ENCODE measurements at regions not wholly inside any gene's neighbourhood (a gene's known extent, or its start where the extent isn't known, plus 50 kb on each side); places are given as distances from the start of the nearest gene placed in this dataset.
A peak's percentile ranks its signal among the peaks of the same experiment; 100 is the strongest.

DNA sequence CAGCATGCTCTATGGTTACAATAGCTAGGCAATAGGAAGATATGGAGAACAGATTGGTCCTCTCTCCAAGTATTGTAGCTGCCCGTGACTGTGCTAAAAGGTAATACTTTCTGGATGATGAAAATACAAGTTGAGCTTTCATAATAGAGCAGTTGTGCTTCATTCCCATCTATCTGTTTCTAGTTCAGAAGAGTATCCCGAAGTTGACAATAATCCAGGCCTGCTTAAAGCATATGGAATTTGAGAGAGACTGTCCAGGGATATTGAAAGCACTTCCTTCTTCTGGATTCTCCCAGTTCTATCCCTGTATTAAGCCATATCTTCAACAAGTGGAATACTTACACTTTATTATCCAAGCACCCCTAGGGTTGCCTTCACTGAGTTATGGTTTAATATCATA, 350.4 kb downstream of the EFNA5 start (continued):
- TF ChIP-seq ZNF521 (tag by site-specific recombination; IDR thresholded peaks at IDR 0.05) (no peak), WT1 (tag by site-specific recombination; IDR thresholded peaks at IDR 0.05) (no peak), ZNF175 (tag by site-specific recombination; IDR thresholded peaks at IDR 0.05) (no peak), ZNF157 (tag by site-specific recombination; IDR thresholded peaks at IDR 0.05) (no peak), ZNF23 (tag by site-specific recombination; IDR thresholded peaks at IDR 0.05; ENCODE audit: borderline replicate concordance) (no peak), ZBTB7A (tag by site-specific recombination; IDR thresholded peaks at IDR 0.05; ENCODE audit: low read depth) (no peak)

DNA sequence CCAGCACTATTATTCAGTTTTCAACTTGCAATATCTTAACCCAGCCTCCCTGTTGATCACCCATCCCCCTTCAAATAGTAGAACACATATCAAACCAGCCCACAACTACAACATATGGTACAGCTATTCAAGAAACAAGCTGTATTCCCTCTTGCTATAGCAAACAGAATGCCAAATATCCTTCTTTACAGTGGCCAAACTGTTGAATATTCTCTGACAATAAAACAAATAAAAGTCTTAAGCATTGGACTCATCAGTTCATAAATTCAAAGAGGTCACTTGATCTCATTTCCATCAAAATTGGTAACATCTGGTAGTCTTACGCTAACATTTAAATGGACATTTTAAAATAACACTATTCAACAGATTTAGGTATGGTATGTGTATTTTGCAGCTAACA, 350.8 kb downstream of the EFNA5 start:
- Histone ChIP-seq H3K36me3 (ENCODE audit: control insufficient read depth in 2 of 2, insufficient read depth in 1 of 2, low read length in 2 of 2) (no peaks in the 10 kb centered on the region), H3K27ac (ENCODE audit: extremely low read depth, low read depth, low read length) (no peak overlapping the region), H3K9me3 (ENCODE audit: control insufficient read depth, insufficient read depth, low read depth, low read length) (no peaks in the 10 kb centered on the region), H3K4me3 (ENCODE audit: low read depth, low read length) (no peak overlapping the region), H3K4me1 (ENCODE audit: control insufficient read depth, insufficient read depth, low read length) (peaks cover 6% of the 10 kb centered on the region)
- TF ChIP-seq ZNF654 (tag by site-specific recombination; IDR thresholded peaks at IDR 0.05; ENCODE audit: low read depth): no peak
- TF ChIP-seq ZNF214 (tag by site-specific recombination; IDR thresholded peaks at IDR 0.05; ENCODE audit: borderline replicate concordance): no peak
- 0 out of 2 replicates have a peak, but pooled peaks have one; percentile 12 for TF ChIP-seq SCRT1 (tag by site-specific recombination; IDR thresholded peaks at IDR 0.05; ENCODE audit: borderline replicate concordance)
- no peak for TF ChIP-seq ZNF768 (tag by site-specific recombination; IDR thresholded peaks at IDR 0.05)
- TF ChIP-seq ZNF510 (tag by site-specific recombination; IDR thresholded peaks at IDR 0.05; ENCODE audit: insufficient replicate concordance): no peak
- TF ChIP-seq SP2 (tag by site-specific recombination; IDR thresholded peaks at IDR 0.05): no peak
- no peak for TF ChIP-seq REPIN1 (tag by site-specific recombination; IDR thresholded peaks at IDR 0.05; ENCODE audit: low read depth)
- no peak for TF ChIP-seq YY1 (tag by site-specific recombination; IDR thresholded peaks at IDR 0.05)
- ChIA-PET POLR2A (no interaction called here), CTCF (no interaction called here)

DNA sequence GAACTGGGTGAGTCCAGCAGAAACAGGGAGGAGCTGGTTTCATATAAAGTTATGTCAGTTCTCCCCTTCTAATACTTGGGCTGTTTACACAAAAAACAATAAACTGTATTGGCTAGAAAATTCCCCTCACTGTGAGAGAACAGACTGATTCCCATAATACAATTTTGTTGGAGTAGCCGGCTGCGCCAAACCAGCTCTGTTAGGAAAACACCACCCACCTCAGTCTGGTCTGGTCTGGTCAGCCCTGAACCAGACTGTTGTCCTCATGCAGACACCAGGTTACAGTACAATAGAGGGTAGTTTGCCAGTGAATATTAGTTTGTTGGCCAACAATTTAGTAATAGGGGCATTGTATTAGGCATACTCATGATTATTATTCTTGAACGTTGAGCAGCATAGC, 356.4 kb downstream of the EFNA5 start:
- TF ChIP-seq, protein P1, sequence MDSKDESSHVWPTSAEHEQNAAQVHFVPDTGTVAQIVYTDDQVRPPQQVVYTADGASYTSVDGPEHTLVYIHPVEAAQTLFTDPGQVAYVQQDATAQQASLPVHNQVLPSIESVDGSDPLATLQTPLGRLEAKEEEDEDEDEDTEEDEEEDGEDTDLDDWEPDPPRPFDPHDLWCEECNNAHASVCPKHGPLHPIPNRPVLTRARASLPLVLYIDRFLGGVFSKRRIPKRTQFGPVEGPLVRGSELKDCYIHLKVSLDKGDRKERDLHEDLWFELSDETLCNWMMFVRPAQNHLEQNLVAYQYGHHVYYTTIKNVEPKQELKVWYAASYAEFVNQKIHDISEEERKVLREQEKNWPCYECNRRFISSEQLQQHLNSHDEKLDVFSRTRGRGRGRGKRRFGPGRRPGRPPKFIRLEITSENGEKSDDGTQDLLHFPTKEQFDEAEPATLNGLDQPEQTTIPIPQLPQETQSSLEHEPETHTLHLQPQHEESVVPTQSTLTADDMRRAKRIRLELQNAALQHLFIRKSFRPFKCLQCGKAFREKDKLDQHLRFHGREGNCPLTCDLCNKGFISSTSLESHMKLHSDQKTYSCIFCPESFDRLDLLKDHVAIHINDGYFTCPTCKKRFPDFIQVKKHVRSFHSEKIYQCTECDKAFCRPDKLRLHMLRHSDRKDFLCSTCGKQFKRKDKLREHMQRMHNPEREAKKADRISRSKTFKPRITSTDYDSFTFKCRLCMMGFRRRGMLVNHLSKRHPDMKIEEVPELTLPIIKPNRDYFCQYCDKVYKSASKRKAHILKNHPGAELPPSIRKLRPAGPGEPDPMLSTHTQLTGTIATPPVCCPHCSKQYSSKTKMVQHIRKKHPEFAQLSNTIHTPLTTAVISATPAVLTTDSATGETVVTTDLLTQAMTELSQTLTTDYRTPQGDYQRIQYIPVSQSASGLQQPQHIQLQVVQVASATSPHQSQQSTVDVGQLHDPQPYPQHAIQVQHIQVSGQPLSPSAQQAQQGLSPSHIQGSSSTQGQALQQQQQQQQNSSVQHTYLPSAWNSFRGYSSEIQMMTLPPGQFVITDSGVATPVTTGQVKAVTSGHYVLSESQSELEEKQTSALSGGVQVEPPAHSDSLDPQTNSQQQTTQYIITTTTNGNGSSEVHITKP (tag by site-specific recombination; IDR thresholded peaks at IDR 0.05): peak; percentile 59; the same call in 1 of the 2 replicates
- TF ChIP-seq ZNF248 (tag by site-specific recombination; IDR thresholded peaks at IDR 0.05): no peak
- Histone ChIP-seq H3K4me3 (ENCODE audit: low read depth, low read length) (no peak overlapping the region), H3K9me3 (ENCODE audit: control insufficient read depth, insufficient read depth, low read depth, low read length) (no peaks in the 10 kb centered on the region), H3K4me1 (ENCODE audit: control insufficient read depth, insufficient read depth, low read length) (no peaks in the 10 kb centered on the region), H3K36me3 (ENCODE audit: control insufficient read depth in 2 of 2, insufficient read depth in 1 of 2, low read length in 2 of 2) (no peaks in the 10 kb centered on the region), H3K27ac (ENCODE audit: extremely low read depth, low read depth, low read length) (no peak overlapping the region)
- POLR2A ChIA-PET: no interaction called here
- CTCF ChIA-PET: no interaction called here

DNA sequence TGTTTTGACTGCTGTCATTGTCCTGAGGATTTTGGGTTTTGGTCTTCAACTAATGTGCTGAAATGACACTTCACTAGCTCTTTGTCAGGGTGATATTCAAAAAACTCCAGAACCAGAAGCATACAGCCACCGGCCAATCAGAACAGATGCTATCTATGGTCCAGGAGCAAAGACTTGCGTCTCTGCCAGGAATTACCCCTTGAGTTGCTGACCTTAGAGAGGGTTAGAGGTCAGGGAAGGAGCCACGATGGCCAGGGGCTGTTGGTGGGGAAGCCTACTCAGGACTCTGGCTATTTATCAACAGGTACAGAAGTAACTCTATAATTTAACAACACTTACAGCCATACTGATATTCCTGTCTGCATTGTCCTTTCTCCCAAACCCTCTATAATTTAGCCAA, 356.8 kb downstream of the EFNA5 start:
- Histone ChIP-seq H3K9me3 (ENCODE audit: control insufficient read depth, insufficient read depth, low read depth, low read length) (no peaks in the 10 kb centered on the region), H3K4me1 (ENCODE audit: control insufficient read depth, insufficient read depth, low read length) (no peaks in the 10 kb centered on the region), H3K36me3 (ENCODE audit: control insufficient read depth in 2 of 2, insufficient read depth in 1 of 2, low read length in 2 of 2) (no peaks in the 10 kb centered on the region), H3K4me3 (ENCODE audit: low read depth, low read length) (no peak overlapping the region), H3K27ac (ENCODE audit: extremely low read depth, low read depth, low read length) (no peak overlapping the region)
- ChIA-PET POLR2A (no interaction called here), CTCF (no interaction called here)
- no peak for TF ChIP-seq ZNF747 (tag by site-specific recombination; IDR thresholded peaks at IDR 0.05)
- no peak for TF ChIP-seq ZBTB7A (tag by site-specific recombination; IDR thresholded peaks at IDR 0.05; ENCODE audit: low read depth)
- TF ChIP-seq, protein P2, sequence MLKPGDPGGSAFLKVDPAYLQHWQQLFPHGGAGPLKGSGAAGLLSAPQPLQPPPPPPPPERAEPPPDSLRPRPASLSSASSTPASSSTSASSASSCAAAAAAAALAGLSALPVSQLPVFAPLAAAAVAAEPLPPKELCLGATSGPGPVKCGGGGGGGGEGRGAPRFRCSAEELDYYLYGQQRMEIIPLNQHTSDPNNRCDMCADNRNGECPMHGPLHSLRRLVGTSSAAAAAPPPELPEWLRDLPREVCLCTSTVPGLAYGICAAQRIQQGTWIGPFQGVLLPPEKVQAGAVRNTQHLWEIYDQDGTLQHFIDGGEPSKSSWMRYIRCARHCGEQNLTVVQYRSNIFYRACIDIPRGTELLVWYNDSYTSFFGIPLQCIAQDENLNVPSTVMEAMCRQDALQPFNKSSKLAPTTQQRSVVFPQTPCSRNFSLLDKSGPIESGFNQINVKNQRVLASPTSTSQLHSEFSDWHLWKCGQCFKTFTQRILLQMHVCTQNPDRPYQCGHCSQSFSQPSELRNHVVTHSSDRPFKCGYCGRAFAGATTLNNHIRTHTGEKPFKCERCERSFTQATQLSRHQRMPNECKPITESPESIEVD (tag by site-specific recombination; IDR thresholded peaks at IDR 0.05): no peak
- no peak for TF ChIP-seq ZFP37 (tag by site-specific recombination; IDR thresholded peaks at IDR 0.05)

Measured in HEK293 (cell line).